GM19351 (cell line): ENCODE measurements at regions not wholly inside any gene's neighbourhood (a gene's known extent, or its start where the extent isn't known, plus 50 kb on each side); places are given as distances from the start of the nearest gene placed in this dataset.

Experiments used
- ATAC-seq: cut with Tn5 transposase; IDR thresholded peaks from one replicate; pipeline ENCODE4 v1.9.1; 2021; ENCODE audit warnings: mild to moderate bottlenecking, moderate library complexity; ENCODE audit not compliant: unreplicated experiment

GRCh38 chr4:173717581-173717980 is 187.6 kb upstream of the HAND2 start:
- ATAC-seq, result no peak

GRCh38 chr4:173714456-173714855 is 184.4 kb upstream of the HAND2 start:
- ATAC-seq, result no peak

- no peak for ATAC-seq
These were observed 183.0 kb upstream of the HAND2 start for GRCh38 chr4:173713026-173713425.

GRCh38 chr4:173707658-173708419 is 177.8 kb upstream of the HAND2 start:
- no peak for ATAC-seq

GRCh38 chr4:173704201-173704600 is 174.2 kb upstream of the HAND2 start:
- no peak for ATAC-seq

- no peak for ATAC-seq
These were observed 173.0 kb upstream of the HAND2 start for GRCh38 chr4:173703021-173703420.

- ATAC-seq, result no peak
These were observed 170.6 kb upstream of the HAND2 start for GRCh38 chr4:173700650-173701049.

- no peak for ATAC-seq
These were observed 169.9 kb upstream of the HAND2 start for GRCh38 chr4:173699841-173700475.

- ATAC-seq, result no peak
These were observed 168.7 kb upstream of the HAND2 start for GRCh38 chr4:173698557-173699262.

GRCh38 chr4:173697840-173698239 is 167.8 kb upstream of the HAND2 start:
- ATAC-seq, result no peak

- no peak for ATAC-seq
These were observed 166.5 kb upstream of the HAND2 start for GRCh38 chr4:173696551-173696950.

GRCh38 chr4:173696011-173696410 is 166.0 kb upstream of the HAND2 start:
- no peak for ATAC-seq

GRCh38 chr4:173685831-173686210 is 155.8 kb upstream of the HAND2 start:
- ATAC-seq, result no peak

GRCh38 chr4:173685165-173685830 is 155.3 kb upstream of the HAND2 start:
- ATAC-seq, result no peak

- no peak for ATAC-seq
These were observed 154.2 kb upstream of the HAND2 start for GRCh38 chr4:173684223-173684622.

GRCh38 chr4:173682609-173683008 is 152.6 kb upstream of the HAND2 start:
- ATAC-seq, result no peak

- ATAC-seq, result no peak
These were observed 150.2 kb upstream of the HAND2 start for GRCh38 chr4:173680278-173680677.

GRCh38 chr4:173675446-173675845 is 145.4 kb upstream of the HAND2 start:
- ATAC-seq, result no peak

- no peak for ATAC-seq
These were observed 139.6 kb upstream of the HAND2 start for GRCh38 chr4:173669460-173670179.

- ATAC-seq, result no peak
These were observed 131.0 kb upstream of the HAND2 start for GRCh38 chr4:173661001-173661400.

GRCh38 chr4:173656898-173657297 is 126.9 kb upstream of the HAND2 start:
- no peak for ATAC-seq
